Hepatocyte (in vitro differentiated cells): ENCODE measurements at regions not wholly inside any gene's neighbourhood (a gene's known extent, or its start where the extent isn't known, plus 50 kb on each side); places are given as distances from the start of the nearest gene placed in this dataset.

Source experiments
- CTCF ChIP-seq: fragments of 200-600 bp; sonication (generic); IDR thresholded peaks from 2 replicates; pipeline ENCODE4 v1.5.1; 2016; ENCODE audit warnings: antibody characterized with exemption, mild to moderate bottlenecking; ENCODE audit not compliant: poor library complexity
- EZH2 ChIP-seq: fragments of 200-600 bp; sonication (generic); IDR thresholded peaks from 2 replicates; pipeline ENCODE4 v1.6.1; 2016; ENCODE audit warnings: antibody characterized with exemption, mild to moderate bottlenecking, borderline replicate concordance

GRCh38 chr7:68417002-68417401, 1181.3 kb upstream of the AUTS2 start:
- TF ChIP-seq CTCF: no peak
- no peak for TF ChIP-seq EZH2
